HL-60 (cell line): ENCODE measurements at regions not wholly inside any gene's neighbourhood (a gene's known extent, or its start where the extent isn't known, plus 50 kb on each side); places are given as distances from the start of the nearest gene placed in this dataset.

Experiments used
- DNase-seq, 2 experiments: peaks; one replicate each; pipeline ENCODE4 v3.0.0-alpha.2; 2010 to 2020; ENCODE audit warnings: low read depth in 1 of 2, low spot score in 1 of 2
- H3K27ac ChIP-seq: fragments of 250-450 bp; sonication (Bioruptor Pico); replicated peaks from 2 replicates; pipeline ENCODE4 v1.5.1; 2020; ENCODE audit warnings: mild to moderate bottlenecking, moderate library complexity
- H3K27me3 ChIP-seq: fragments of 250-450 bp; sonication (Bioruptor Pico); 2 replicates; pipeline ENCODE4 v1.5.1; 2021; ENCODE audit warnings: mild to moderate bottlenecking, moderate library complexity; ENCODE audit not compliant: insufficient read depth, poor library complexity, severe bottlenecking
- H3K4me3 ChIP-seq: replicated peaks from 2 replicates; pipeline ENCODE4 v1.5.1; 2011; ENCODE audit warnings: mild to moderate bottlenecking, control low read depth, low read length; ENCODE audit not compliant: insufficient read depth
- CTCF ChIP-seq: IDR thresholded peaks from one replicate; pipeline ENCODE4 v1.5.1; 2011; ENCODE audit warnings: low read length, control low read depth, inconsistent platforms; ENCODE audit not compliant: insufficient read depth
- GABPA ChIP-seq: IDR thresholded peaks from 2 replicates; pipeline ENCODE4 v1.6.1; 2012; ENCODE audit warnings: low read depth
- POLR2AphosphoS5 ChIP-seq: IDR thresholded peaks from 2 replicates; pipeline ENCODE4 v1.6.1; 2012; ENCODE audit warnings: low read depth
- REST ChIP-seq: IDR thresholded peaks from 2 replicates; pipeline ENCODE4 v1.6.1; 2012; ENCODE audit warnings: low read depth; ENCODE audit not compliant: insufficient replicate concordance
- SPI1 ChIP-seq: IDR thresholded peaks from 2 replicates; pipeline ENCODE4 v1.6.1; 2012; ENCODE audit warnings: low read depth, mild to moderate bottlenecking, borderline replicate concordance

GRCh38 chr14:100391173-100391572, 68.0 kb downstream of the SLC25A47 start:
- H3K27me3 ChIP-seq = no peaks in the 10 kb centered on the region
- DNase-seq = no peak
- no peak overlapping the region for H3K27ac ChIP-seq
- TF ChIP-seq CTCF = no peak
- no peak for TF ChIP-seq GABPA
- no peak for TF ChIP-seq SPI1
- TF ChIP-seq POLR2AphosphoS5 = no peak
- TF ChIP-seq REST = no peak
- H3K4me3 ChIP-seq = no peak overlapping the region

GRCh38 chr14:100391724-100392123, 68.6 kb downstream of the SLC25A47 start:
- no peaks in the 10 kb centered on the region for H3K27me3 ChIP-seq
- no peak for DNase-seq
- H3K4me3 ChIP-seq = no peak overlapping the region
- TF ChIP-seq GABPA (no peak), REST (no peak), SPI1 (no peak), POLR2AphosphoS5 (no peak)
- H3K27ac ChIP-seq = no peak overlapping the region

GRCh38 chr14:100392356-100392755, 69.2 kb downstream of the SLC25A47 start:
- no peaks in the 10 kb centered on the region for H3K27me3 ChIP-seq
- no peak for DNase-seq
- H3K27ac ChIP-seq = no peak overlapping the region
- TF ChIP-seq REST (no peak), POLR2AphosphoS5 (no peak), GABPA (no peak), SPI1 (no peak), CTCF (no peak)
- no peak overlapping the region for H3K4me3 ChIP-seq
